Panc1 (cell line): ENCODE measurements at regions not wholly inside any gene's neighbourhood (a gene's known extent, or its start where the extent isn't known, plus 50 kb on each side); places are given as distances from the start of the nearest gene placed in this dataset.

Experiments used
- ATAC-seq: fragments of 200-7000 bp; cut with Tn5 transposase; 2 replicates; pipeline ENCODE4 v1.9.1; 2020; ENCODE audit warnings: mild to moderate bottlenecking, moderate library complexity
- BruUV-seq: library from RNA; stranded (reverse); fragments of 400-500 nt; replicated peaks from 2 replicates; lab custom pipeline; 2021; lab: Mats Ljungman, UMichigan
- CTCF ChIA-PET: fragments of 300-600 bp; sonication (Branson Sonifier 250); formaldehyde crosslinking; loops from one replicate; lab custom pipeline; 2022; ENCODE audit warnings: antibody characterized with exemption; lab: Charles Lee
- POLR2A ChIA-PET: fragments of 300-600 bp; sonication (Branson Sonifier 250); formaldehyde crosslinking; loops from one replicate; lab custom pipeline; 2022; ENCODE audit warnings: antibody characterized with exemption; lab: Charles Lee
- DNase-seq: peaks from one replicate; pipeline ENCODE4 v3.0.0-alpha.2; 2010; ENCODE audit warnings: low read depth, low spot score
- H3K27ac ChIP-seq: 2 replicates; pipeline ENCODE4 v1.5.1; 2011; ENCODE audit warnings: mild to moderate bottlenecking, low read length, inconsistent platforms
- H3K27me3 ChIP-seq: fragments of 200-500 bp; sonication (Bioruptor generic); 2 replicates; pipeline ENCODE4 v1.6.0; 2014; ENCODE audit warnings: low read length, inconsistent platforms; ENCODE audit not compliant: control insufficient read depth, insufficient read depth
- H3K36me3 ChIP-seq: fragments of 200-500 bp; sonication (Bioruptor generic); 2 replicates; pipeline ENCODE4 v1.5.1; 2014; ENCODE audit warnings: inconsistent platforms, mild to moderate bottlenecking, low read length, moderate library complexity; ENCODE audit not compliant: control insufficient read depth, insufficient read depth
- H3K4me1 ChIP-seq: 2 replicates; pipeline ENCODE4 v1.5.1; 2011; ENCODE audit warnings: inconsistent platforms, mild to moderate bottlenecking, low read length, moderate library complexity; ENCODE audit not compliant: control insufficient read depth, insufficient read depth
- H3K4me3 ChIP-seq, 2 experiments: 2 replicates each; pipeline ENCODE4 v1.5.1; 2011 to 2012; ENCODE audit warnings: low read depth in 2 of 2, low read length in 2 of 2, mild to moderate bottlenecking in 2 of 2, inconsistent platforms in 1 of 2, moderate library complexity in 1 of 2
- H3K9me3 ChIP-seq: fragments of 200-500 bp; sonication (Bioruptor generic); 2 replicates; pipeline ENCODE4 v1.5.1; 2014; ENCODE audit warnings: low read depth, mild to moderate bottlenecking, inconsistent platforms, low read length, moderate library complexity; ENCODE audit not compliant: control insufficient read depth, insufficient read depth
- POLR2AphosphoS5 ChIP-seq: IDR thresholded peaks from 2 replicates; pipeline ENCODE4 v1.6.1; 2012; ENCODE audit warnings: mild to moderate bottlenecking, low read depth, low read length, moderate library complexity
- REST ChIP-seq, 2 experiments: IDR thresholded peaks; 2 replicates each; pipeline ENCODE4 v1.6.1; 2011 to 2012; ENCODE audit warnings: low read depth in 2 of 2, control low read depth in 1 of 2, low read length in 1 of 2, mild to moderate bottlenecking in 1 of 2, moderate library complexity in 1 of 2; ENCODE audit not compliant: insufficient read depth in 1 of 2
- SIN3A ChIP-seq: IDR thresholded peaks from 2 replicates; pipeline ENCODE4 v1.6.1; 2012; ENCODE audit warnings: low read depth, mild to moderate bottlenecking, low read length, moderate library complexity, borderline replicate concordance; ENCODE audit not compliant: insufficient read depth
- TCF7L2 ChIP-seq: IDR thresholded peaks from 2 replicates; pipeline ENCODE4 v1.6.1; 2011; ENCODE audit warnings: mild to moderate bottlenecking, low read depth, low read length, inconsistent platforms
- in situ Hi-C: cut with HindIII; loops from 2 replicates; pipeline ENCODE4 v1.10.0; 2016; ENCODE audit warnings: low sequenced_read_pairs, low pct_unique_long_range_greater_than_20kb
- intact Hi-C: fragments of 100-400 bp; cut with micrococcal nuclease; formaldehyde crosslinking; loops from one replicate; pipeline ENCODE4 v1.10.0; 2022; ENCODE audit not compliant: unreplicated experiment
- TF ChIP-seq, protein P1 (sequence below): fragments of 450-650 bp; IDR thresholded peaks from 2 replicates; pipeline ENCODE4 v1.5.1; 2017; ENCODE audit warnings: mild to moderate bottlenecking

DNA sequence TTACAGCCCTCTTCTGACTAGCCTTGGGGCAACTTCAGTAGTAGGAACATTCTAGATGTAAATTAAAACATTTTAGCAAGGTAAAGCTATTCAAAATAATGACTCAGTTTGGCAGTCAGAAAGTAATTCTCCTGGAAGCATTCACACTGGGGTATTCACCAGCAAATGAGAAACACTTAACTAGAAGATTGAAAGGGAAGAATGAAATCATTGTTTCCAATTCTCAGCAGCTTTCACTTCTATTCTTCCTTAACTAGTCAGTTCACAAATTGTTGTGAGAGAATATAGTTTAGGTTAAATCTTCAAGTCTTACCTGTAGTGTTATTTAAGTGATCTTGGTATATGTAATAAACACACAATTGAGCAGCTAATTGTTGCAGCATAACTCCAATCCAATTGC lies 1135.6 kb upstream of the FAM98A start:
- ChIA-PET POLR2A (no interaction called here), CTCF (no interaction called here)
- in situ Hi-C loops: no loop called here
- Histone ChIP-seq H3K9me3 (no peaks in the 10 kb centered on the region), H3K27me3 (no peaks in the 10 kb centered on the region), H3K27ac (no peak overlapping the region), H3K4me1 (no peaks in the 10 kb centered on the region), H3K4me3 (no peak overlapping the region), H3K36me3 (no peaks in the 10 kb centered on the region)
- intact Hi-C loops: no loop called here
- TF ChIP-seq POLR2AphosphoS5: no peak
- TF ChIP-seq REST (IDR thresholded peaks at IDR 0.05; ENCODE audit: insufficient read depth in 1 of 2, low read depth in 2 of 2, low read length in 1 of 2): no peak
- TF ChIP-seq TCF7L2: no peak
- no peak for TF ChIP-seq SIN3A
- TF ChIP-seq, protein P1, sequence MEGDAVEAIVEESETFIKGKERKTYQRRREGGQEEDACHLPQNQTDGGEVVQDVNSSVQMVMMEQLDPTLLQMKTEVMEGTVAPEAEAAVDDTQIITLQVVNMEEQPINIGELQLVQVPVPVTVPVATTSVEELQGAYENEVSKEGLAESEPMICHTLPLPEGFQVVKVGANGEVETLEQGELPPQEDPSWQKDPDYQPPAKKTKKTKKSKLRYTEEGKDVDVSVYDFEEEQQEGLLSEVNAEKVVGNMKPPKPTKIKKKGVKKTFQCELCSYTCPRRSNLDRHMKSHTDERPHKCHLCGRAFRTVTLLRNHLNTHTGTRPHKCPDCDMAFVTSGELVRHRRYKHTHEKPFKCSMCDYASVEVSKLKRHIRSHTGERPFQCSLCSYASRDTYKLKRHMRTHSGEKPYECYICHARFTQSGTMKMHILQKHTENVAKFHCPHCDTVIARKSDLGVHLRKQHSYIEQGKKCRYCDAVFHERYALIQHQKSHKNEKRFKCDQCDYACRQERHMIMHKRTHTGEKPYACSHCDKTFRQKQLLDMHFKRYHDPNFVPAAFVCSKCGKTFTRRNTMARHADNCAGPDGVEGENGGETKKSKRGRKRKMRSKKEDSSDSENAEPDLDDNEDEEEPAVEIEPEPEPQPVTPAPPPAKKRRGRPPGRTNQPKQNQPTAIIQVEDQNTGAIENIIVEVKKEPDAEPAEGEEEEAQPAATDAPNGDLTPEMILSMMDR: no peak
- ATAC-seq (no peak), DNase-seq (no peak)
- no TSS peak for BruUV-seq

DNA sequence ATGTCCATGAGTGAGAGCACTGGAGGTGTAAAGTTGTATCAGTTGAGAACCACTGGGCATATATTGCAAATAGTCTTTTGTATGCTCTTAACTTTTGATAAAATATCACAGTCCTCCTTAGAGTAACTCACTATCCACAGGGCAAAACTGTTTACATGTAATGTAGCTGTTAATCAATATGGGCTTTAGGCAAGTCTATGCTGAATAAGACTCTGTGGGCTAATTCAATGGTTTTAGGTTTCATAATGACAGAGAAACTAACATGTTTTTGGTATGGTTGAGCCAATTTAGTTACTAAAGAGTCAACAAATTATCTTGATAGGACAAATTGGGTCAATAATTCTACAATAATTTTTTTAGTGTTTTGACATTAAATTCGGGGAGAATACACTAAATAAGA lies 1134.9 kb upstream of the FAM98A start:
- no peak for DNase-seq
- H3K4me3 ChIP-seq: no peak overlapping the region
- CTCF ChIA-PET: no interaction called here
- ATAC-seq: no peak
- no TSS peak for BruUV-seq
- in situ Hi-C loops: no loop called here
- H3K4me1 ChIP-seq: no peaks in the 10 kb centered on the region
- H3K27me3 ChIP-seq: no peaks in the 10 kb centered on the region
- no peak for TF ChIP-seq SIN3A
- TF ChIP-seq, protein P1: no peak
- no peak for TF ChIP-seq POLR2AphosphoS5
- TF ChIP-seq TCF7L2: no peak
- intact Hi-C loops: no loop called here
- POLR2A ChIA-PET: no interaction called here
- H3K9me3 ChIP-seq: no peaks in the 10 kb centered on the region
- H3K36me3 ChIP-seq: no peaks in the 10 kb centered on the region
- H3K27ac ChIP-seq: no peak overlapping the region
